NT2/D1 (cell line): ENCODE measurements at regions not wholly inside any gene's neighbourhood (a gene's known extent, or its start where the extent isn't known, plus 50 kb on each side); places are given as distances from the start of the nearest gene placed in this dataset.

Source experiments
- SUZ12 ChIP-seq: IDR thresholded peaks from 2 replicates; pipeline ENCODE4 v1.6.1; 2011; ENCODE audit not compliant: insufficient read length, insufficient read depth; ENCODE audit errors: extremely low read depth
- YY1 ChIP-seq: IDR thresholded peaks from 2 replicates; pipeline ENCODE4 v1.6.1; 2011; ENCODE audit not compliant: insufficient read length, insufficient read depth
- ZNF274 ChIP-seq: IDR thresholded peaks from 2 replicates; pipeline ENCODE4 v1.6.1; 2011; ENCODE audit warnings: mild to moderate bottlenecking, low read depth, low read length

DNA sequence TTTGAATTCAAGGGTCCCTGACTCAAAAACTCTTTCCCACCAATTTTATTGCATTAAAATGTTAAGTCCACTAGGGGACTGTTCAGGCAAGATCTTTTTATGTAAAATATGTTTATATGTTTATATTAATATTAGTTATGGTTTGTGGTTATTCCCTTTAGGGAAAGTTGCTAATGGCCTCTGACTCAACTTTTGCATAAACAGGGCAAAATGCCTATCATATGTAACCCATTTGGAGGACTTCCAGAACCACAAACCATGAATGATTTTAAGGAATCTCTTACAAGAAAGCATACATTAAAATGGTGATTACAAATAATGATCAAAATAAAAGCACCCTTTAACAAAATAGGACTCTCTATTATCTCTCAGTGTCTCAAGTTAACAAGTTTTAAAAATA lies 1484.5 kb upstream of the ZEB2 start:
- no peak for TF ChIP-seq YY1
- TF ChIP-seq ZNF274: no peak
- TF ChIP-seq SUZ12: no peak
